Brain pericyte (primary cell): ENCODE measurements at regions not wholly inside any gene's neighbourhood (a gene's known extent, or its start where the extent isn't known, plus 50 kb on each side); places are given as distances from the start of the nearest gene placed in this dataset.

Experiments used
- DNase-seq: peaks from one replicate; pipeline ENCODE4 v3.0.0-alpha.2; 2012; ENCODE audit warnings: low read depth, low spot score

DNA sequence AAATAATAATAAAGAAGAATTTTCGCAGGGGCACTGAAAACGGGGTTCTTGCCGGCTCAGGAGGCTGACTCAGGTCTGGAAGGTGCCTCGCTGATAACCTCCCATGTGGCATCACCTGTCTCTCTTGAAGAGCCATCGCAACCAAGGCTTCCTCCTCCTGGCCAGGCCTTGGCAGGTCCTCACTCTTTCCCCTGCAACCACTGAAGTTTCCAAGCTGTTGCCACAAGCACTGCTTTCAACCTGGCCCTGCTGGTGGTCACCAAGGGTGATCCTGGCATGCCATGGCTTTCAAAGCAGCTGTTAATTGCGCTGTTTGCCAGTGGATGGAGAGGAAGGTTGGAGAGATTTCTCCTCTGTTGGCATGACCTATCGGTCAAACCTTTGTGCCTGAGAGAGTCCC lies 163.6 kb upstream of the COPS8 start:
- DNase-seq, result no peak

DNA sequence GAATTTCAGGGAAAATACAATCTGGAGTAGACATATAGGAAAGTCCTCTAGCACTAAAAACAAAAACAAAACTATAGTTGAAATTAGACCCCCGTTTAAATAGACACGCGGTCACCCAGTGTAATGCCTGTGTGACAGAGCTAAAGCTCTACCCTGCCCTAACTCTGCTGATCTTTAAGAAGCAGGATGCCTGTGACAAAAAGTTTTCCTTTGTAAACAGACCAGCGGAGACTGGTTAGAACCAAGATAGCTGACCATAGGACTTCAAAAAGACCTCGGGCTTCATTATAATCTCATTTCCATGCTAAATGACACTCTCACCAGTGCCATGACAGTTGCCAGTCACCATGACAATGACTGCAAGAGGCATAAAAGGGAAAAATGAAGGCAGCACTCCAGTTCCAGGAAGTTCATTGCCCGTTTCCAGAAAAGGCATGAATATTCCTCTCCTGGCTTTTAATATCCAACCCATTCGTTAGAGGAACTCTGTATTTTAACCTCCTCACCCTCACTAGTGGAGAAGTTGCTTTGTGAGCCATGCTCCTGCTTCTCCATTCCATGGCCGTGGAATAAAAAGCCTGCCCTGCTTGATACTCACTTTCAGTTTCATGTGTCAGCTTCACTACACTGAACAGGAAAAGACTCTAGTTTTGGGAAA lies 157.2 kb upstream of the COPS8 start:
- DNase-seq, result no peak

DNA sequence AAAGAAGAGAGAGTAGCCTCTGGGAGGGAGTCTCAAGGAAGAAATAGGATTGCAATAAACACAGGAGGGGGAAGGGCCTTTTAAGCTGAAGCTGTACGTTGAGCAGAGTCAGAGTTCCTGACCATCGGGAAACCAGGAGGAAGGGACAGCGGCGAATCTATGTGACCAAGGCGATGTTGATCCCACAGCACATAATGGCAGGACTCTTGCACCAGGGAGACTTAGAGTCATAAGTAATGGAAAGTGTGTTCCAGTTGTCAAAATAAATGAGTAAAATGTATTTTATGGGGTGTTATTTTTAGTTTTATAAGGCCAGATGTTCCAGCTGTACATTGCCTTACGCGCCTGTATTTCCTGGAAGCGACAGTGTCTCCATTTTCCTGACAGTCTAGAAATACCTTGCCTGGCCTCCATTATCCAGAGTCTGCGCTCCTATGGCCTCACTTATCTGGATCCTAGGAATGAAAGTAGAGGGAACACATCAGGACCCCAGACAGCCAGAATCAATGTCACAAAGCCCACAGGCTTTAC lies 152.8 kb upstream of the COPS8 start:
- DNase-seq, result no peak

DNA sequence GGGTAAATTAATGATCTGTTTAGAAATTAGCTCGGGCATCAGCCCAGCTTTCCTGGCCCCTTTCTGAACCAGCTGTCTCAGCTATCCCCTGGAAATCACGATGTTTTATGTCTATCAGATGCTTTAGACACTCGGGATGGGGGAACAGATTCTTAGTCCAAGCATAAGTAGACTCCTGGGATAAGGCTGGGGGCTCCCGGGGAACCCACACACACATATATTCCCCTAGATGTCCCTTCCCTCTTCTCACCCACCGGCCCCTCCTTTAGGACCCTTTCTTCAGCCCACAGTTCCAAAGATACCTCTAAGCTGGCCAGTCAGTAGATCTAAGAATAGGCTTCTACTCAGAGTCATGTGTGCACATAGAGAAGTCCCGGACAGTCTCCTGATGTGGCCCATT lies 151.5 kb upstream of the COPS8 start:
- no peak for DNase-seq

DNA sequence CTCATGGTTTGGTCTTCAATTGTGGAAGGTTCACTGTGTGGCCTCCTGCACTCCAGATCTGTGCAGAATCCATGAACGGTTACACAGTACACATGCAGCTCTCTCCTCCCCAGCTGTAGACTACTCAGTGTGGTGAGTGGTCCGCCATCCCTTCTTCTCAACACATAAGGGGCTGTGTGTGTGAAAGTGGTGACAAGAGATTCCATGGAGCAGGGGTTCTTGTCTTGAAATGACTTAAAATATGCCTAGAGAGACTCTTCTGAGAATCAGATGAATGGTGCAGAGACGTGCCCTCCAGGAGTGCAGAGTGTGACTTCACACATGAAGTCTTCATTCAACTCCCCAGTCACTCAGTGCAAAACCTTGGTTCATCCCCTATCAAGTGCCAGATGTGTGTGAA lies 151.0 kb upstream of the COPS8 start:
- no peak for DNase-seq

DNA sequence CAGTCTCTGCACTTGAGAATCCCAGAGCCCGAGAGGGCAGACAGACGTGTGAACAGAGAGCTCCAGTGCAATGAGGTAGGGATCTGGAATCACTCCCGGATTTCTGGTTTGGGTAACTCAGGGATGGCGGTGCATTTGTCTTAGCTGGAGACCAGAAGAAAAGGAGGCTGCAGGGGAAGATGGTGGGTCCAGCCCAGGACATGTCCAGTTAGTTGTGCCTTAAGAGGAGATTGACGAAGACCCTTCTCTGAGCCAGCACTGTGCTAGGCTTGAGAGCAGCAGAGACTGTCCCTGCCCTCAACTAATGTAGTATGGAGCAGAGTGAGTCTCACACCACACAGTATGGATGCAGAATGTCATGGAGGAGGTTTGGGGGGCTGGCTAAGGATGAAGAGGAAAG lies 150.6 kb upstream of the COPS8 start:
- no peak for DNase-seq

DNA sequence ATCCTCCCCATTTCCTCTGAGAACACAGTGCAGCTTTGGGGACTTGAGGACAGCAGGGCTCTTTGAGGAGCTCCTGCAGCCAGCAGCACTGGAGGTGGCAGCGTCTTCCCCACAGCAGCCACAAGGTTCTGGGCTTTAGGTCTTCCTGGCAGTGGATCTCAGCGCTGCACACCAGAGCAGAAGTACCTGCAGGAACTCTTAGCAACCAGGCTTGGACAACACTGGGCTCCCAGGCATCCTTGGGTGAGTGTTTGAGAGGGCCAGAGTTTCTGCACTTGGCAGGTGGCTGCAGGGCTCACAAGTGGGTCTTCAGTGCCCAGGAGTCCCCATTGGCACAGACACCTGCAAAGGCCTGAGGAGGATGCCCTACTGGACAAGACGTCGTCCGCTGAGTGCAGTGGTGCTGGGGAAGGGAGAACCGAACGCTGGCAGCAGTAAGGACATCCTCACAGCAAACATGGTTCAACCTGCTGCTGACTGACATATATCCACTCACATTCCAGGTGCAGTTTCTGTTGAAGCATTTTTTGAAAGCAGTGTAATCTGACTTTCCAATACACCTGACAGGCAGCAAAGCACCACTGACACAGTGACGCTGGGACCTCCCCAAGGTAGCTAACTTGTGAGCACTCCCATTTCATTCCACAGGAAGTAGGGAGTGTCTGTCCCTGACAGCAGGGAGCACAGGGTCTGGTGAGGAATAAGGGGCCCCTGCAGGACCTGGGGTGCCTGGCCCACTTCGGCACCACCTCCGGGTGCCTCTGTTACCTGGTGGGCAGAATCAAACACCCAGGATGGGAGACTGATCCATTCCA lies 149.9 kb upstream of the COPS8 start:
- DNase-seq, result no peak

DNA sequence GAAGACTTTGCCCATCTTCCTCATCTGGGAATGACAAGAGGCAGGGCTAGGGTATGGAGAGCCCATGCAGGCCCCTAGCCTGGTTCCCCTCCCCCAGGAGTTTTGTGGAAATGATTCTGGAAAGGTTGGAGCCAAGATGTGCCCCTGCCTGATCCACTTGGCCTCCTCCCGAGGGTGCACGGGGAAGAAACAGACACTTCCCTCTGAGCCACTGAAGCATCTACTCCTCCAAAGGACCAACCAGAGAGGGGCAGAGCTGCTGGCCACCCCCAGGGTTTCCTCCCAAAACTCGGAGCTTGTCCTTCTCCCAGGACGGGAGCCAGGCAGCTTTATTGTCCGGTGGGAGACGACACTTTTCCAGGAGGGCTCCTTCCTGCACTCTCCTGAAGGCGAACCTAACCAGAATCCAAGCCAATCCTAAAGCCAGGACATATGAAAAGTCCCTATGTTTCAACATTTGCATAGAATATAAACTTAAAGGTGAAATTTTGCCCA lies 149.2 kb upstream of the COPS8 start:
- no peak for DNase-seq

DNA sequence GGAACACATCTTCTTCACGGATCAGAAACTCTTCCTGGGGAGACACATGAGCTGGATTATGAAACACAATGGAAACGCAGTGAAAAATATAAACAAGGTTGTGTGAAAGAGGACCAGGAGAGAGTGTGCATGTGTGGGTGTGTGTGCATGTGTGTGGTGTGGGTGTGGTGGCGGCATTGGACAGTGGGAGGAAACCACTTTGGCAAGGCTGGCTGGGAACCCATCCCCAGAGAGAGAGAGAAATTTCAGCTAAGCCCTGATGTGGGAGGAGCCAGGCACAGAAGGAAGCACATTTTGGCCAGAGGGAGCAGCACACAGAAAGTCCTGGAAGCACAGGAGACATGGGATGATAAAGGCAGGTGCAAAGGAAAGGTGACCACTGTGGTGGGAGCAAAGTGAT lies 147.6 kb upstream of the COPS8 start:
- DNase-seq, result no peak

DNA sequence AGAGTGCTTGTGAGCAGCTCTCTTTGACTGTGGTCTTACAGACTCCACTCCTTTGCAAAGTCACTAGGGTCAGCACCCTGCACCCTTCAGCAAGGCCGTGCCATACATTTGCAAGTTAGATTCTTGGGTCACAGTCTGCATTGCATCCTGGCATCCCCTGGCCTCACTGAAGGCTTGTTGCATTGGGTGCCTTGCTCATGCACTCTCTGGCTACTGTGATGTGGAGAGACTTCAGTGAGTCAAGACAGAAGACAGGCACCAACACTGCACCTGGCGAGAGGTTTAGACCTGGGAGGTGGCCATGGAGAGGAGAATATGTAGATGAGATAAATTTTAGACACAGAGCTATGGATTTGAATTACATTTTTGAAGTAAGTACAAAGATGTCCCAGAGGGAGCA lies 146.4 kb upstream of the COPS8 start:
- DNase-seq, result no peak

DNA sequence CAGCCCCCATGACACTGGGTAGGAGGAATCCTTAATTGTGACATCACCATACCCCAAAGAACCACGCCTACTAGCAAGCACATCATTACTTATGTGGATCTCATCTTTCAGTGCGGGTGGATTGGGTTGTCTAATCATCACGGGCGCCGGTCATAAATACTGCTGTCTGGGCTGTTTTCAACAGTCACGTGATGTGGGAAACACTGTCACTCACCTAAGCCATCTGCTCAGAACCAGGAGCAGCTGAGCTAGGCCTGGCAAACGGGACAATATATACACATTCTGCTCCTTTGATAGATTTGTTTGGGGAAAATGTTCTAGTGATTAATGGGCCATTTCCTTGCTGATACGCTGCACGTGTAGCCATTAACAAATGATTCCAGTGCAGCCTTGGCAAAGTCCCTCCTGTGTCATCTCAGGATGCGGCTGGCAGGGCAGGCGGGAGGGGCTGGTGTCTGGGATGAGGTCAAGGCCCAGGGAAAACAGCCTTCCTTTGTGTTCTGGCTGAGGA lies 145.9 kb upstream of the COPS8 start:
- no peak for DNase-seq

DNA sequence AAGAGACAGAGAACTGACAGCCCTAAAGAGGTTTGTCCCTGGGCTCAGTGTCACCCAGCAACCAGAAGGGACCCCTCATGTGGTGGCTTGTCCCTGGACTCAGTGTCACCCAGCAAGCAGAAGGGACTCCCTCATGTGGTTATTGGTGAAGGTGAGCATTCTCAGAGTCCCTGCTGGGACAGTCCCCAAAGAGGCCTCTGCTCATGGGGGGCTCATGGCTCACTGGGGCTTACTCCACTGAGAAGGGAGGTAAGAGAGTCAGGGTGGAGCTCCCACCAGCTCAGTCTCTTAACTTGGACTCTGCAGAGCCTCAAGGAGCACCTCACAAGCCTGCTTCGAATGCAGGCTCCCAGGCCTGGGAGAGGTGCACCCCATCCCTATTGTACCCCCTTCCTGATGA lies 145.2 kb upstream of the COPS8 start:
- no peak for DNase-seq

DNA sequence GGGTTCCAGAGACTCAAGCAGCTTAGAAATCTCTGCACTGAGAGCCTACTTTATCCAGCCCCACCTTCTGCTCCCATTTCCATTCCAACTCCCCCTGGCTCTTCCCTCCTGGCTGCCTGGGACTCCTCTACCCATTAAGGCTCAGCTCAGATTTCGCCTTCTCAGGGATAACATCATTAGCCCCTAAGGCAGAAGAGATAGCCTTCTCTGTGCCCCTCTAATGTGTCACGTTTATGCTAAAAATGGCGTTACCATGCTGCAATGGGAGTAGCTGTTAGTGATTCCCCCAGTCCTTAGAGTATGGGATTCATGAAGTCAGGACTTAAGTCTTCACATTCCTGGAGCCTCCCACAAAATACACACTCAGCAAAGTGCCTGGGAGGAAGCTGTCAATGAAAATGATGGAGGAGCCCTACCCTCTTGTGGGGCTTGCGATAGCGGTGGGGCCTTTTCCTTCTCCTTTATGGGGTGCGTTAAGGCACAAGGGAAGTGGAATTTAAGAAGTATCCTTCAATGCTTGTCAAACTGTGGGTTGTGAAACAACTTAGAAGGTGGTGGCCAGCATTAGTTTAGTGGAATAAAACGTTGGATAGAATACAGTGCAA lies 144.7 kb upstream of the COPS8 start:
- no peak for DNase-seq

DNA sequence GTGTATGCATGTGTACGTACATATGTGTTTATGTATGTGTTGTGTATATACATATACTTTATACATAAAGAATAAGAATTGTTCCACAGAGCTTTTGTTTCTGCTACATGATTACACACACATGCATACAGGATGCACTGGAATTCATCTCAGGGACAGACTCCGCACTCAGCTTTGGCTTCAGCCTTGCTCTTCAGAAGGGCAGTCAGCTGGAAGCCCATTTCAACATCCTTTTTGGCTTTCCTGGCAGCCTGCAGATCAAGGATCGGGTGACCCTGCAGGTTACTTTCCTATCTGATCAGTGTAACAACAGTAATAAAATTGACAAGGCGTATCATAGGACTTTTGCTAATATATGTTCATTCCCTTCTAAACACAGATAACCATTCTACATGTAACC lies 144.1 kb upstream of the COPS8 start:
- DNase-seq, result no peak

DNA sequence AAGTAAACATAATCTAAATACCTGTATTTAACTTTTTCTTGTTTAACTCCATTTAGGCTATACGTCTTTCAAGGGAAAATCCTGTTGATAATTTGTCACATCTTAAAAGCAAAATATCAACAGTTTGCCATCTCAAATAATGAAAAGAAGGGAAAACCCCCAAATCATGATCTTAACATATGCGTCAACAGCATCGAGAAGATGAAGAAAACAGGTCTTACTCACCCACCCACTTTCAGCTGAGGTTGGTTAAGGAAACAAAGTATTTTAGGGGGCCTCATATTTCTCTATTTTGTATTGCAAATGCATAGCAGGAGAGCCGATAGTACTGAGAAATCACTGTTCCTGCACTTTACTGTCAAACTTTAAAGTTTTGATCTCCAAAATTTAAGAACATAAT lies 143.1 kb upstream of the COPS8 start:
- DNase-seq, result no peak

DNA sequence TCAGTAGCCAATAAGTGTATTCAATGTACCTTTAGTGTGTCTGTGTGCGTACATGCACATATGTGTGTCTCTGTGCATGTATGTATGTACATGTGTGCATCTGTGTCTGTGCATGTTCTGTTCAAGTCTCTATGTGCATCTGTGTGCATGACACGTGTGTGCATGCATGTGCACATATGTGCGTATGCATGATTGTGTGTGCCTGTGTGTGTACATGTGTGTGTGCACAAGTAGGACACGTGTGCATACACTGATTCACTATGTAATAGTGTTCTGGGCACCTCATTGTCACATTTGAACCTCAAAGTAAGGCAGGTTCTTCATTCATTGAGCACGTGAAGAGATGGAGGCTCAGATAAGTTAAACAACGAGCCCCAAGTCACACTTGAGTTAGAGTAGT lies 142.6 kb upstream of the COPS8 start:
- DNase-seq, result no peak

DNA sequence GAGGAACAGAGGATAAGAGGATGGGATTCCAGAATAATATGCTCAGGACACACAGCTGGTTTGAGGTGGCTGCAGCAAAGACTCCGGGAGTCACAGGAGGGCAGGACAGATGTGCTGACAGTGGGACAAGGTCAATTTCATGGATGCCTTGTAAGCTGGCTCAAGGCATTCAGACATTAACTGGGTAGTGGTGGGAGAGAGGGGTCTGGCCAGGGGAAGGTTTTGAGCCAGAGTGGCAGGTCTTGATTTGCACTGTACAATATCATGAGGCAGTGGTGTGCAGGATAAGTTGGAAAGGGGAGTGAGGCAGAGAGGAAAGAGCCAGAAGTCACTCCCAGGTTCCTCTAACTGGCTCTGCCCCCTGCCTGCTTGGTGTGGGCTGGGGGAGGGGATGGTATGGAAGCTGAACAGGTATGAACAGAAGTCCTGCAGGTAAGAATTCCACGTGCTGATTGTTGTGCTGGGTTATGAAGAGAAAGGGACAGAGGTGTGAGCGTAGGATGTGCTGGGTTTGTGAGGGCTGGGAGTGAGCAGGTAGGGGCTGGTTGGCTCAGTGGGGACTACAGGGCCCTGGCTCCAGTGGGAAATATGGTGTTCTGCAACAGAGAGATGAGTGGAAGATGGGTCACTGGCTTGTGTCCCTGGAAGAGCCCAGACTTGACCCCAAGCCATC lies 141.7 kb upstream of the COPS8 start:
- no peak for DNase-seq

DNA sequence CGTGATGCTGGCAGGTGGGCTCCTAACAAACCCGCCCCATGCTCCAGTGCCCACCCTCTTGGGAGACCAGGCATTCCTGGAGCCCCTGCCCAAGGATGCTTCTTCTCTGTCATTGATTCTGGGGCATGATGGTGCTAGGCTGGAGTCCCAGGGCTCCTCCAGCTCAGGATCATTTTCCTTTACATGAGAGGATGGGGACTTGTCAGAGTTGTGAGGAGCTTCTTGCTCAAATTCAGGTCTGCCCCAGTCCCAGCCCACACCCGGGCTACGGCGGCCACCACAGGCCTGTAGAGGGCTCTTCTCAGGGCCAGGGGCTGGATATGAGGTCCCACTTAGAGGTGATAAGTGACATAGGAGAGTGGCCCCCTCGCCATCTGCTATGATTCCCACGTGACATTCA lies 141.1 kb upstream of the COPS8 start:
- no peak for DNase-seq

DNA sequence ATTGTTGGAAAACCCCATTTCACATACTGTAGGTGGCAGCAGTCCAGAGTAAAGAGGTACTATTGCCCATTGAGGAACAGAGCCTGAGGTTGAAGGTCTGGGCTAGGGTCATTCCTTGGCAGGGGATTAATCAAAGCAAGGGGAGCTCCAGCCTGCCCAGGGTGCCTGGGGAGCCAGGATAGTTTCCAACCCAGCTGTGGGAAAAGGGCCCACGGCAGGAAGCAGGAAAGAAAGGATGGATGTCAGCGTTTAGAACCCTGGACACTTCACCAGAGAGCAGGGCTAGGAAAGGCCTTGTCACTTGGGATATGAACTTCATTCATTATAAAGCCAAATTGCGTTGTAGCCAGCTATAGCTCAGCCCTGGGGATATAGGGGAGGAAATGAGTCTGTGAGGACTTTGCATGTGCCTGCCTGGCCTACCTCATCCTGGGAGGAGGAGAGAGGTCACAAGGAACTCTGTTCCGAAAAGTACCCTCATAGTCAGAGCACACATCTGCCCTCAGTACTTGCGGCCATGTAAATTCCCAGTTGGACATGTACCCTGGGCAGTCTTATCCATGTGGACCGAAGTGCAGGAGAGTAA lies 140.2 kb upstream of the COPS8 start:
- no peak for DNase-seq

DNA sequence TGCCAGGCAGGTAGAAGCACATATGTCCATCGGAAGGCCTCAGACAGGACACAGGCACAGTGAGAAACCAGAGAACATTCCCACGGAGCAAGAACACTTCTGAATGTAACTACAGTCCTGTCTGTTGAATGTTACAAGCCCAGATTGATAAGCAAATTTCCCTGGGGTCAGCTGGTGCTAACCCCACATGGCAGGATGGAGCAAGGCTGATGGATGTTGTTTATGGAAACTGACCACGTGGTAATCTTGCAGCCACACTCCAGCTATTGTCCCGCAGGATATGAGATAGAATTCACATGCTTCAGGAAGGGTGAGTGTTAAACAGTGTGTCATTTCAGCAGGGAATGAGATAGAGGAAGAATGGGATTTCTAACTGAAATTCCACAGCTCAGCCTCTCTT lies 138.8 kb upstream of the COPS8 start:
- DNase-seq, result no peak

DNA sequence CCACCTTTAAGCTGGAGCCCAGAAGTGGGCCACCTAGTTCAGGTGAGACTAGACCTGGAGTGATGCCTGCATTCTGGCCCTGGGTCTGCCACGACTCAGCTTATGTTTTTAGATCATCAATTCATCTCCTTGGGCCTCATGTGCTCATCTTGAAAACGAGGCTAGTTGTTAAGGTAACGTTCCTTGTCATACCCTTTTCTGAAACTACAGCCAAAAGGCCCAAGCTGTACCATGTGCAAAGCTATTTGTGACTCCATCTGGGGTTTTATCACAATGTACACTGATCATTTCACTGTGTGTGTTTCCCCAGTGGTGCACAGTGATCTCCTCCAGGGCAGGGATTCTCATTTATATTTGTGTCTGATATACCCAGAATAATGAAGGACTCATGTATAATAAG lies 138.4 kb upstream of the COPS8 start:
- no peak for DNase-seq

DNA sequence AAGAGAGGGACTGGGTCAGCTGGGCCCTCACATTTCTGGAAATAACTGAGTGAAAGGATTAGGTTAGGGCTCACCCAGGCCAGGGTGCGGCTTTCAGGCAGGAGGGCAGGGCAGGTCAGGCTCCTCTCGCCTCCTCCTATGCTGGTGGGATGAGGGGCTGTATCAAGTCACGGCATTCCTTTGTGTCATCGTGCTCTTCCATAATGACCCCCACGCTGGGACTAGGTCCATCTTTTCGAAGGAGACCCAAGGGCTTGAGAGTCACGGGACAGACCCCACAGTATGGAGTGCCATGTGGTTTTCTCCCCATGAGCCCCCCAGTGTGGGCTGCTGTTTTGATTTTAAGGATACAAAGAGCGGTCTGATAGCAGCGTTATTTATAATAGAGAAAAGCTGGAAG lies 137.8 kb upstream of the COPS8 start:
- no peak for DNase-seq
